ENCODE measurements at regions not wholly inside any gene's neighbourhood (a gene's known extent, or its start where the extent isn't known, plus 50 kb on each side); places are given as distances from the start of the nearest gene placed in this dataset.

- DNase-seq: no peak
These were observed 52.7 kb downstream of the COL6A6 start for GRCh38 chr3:130569461-130570365.

- DNase-seq: no peak
These were observed 55.8 kb downstream of the COL6A6 start for GRCh38 chr3:130572769-130573168.

GRCh38 chr3:130576375-130577266 is 59.6 kb downstream of the COL6A6 start:
- peak; percentile 72 for DNase-seq

- DNase-seq: no peak
These were observed 65.6 kb downstream of the COL6A6 start for GRCh38 chr3:130582457-130583153.

- peak; percentile 77 for DNase-seq
These were observed 77.8 kb downstream of the COL6A6 start for GRCh38 chr3:130594749-130595148.

- no peak for DNase-seq
These were observed 79.5 kb downstream of the COL6A6 start for GRCh38 chr3:130596484-130596883.

GRCh38 chr3:130601442-130601971 is 84.5 kb downstream of the COL6A6 start:
- peak; percentile 40 for DNase-seq

GRCh38 chr3:130604806-130605205 is 87.8 kb downstream of the COL6A6 start:
- DNase-seq: no peak

GRCh38 chr3:130606336-130606735 is 89.4 kb downstream of the COL6A6 start:
- DNase-seq: no peak

GRCh38 chr3:130607553-130608154 is 90.7 kb downstream of the COL6A6 start:
- DNase-seq: no peak

GRCh38 chr3:130609166-130609979 is 92.4 kb downstream of the COL6A6 start:
- DNase-seq: no peak

GRCh38 chr3:130619196-130619595 is 102.2 kb downstream of the COL6A6 start:
- DNase-seq: no peak

GRCh38 chr3:130621824-130622223 is 104.8 kb downstream of the COL6A6 start:
- DNase-seq: no peak

- DNase-seq: peak; percentile 88
These were observed 109.1 kb downstream of the COL6A6 start for GRCh38 chr3:130626049-130626448.

GRCh38 chr3:130627143-130627855 is 110.3 kb downstream of the COL6A6 start:
- DNase-seq: no peak

- no peak for DNase-seq
These were observed 110.9 kb downstream of the COL6A6 start for GRCh38 chr3:130627882-130628281.
